ENCODE measurements at regions not wholly inside any gene's neighbourhood (a gene's known extent, or its start where the extent isn't known, plus 50 kb on each side); places are given as distances from the start of the nearest gene placed in this dataset.

GRCh38 chr9:109880276-109881169, 100.5 kb downstream of the PALM2AKAP2 start:
- Histone ChIP-seq H3K9me3 (ENCODE audit: control insufficient read depth in 4 of 4, insufficient read depth in 3 of 4, low read length in 3 of 4) (no peaks in the 10 kb centered on the region), H3K4me1 (ENCODE audit: control insufficient read depth in 5 of 5, insufficient read depth in 5 of 5, low read length in 5 of 5) (peaks cover 0 to 8% (median 0%) of the 10 kb centered on the region in 5 donors), H3K4me3 (no peak overlapping the region), H3K9ac (ENCODE audit: insufficient read depth in 1 of 2, low read length in 2 of 2) (no peak overlapping the region), H3K36me3 (ENCODE audit: control insufficient read depth in 4 of 4, insufficient read depth in 4 of 4, low read length in 4 of 4) (peaks cover 0 to 8% (median 2%) of the 10 kb centered on the region in 4 donors), H3K27me3 (ENCODE audit: control insufficient read depth in 3 of 3, insufficient read depth in 3 of 3, low read length in 2 of 3) (no peaks in the 10 kb centered on the region), H3K27ac (ENCODE audit: low read depth in 1 of 2, low read length in 1 of 2) (no peak overlapping the region)
- WGBS, 2 donors = 72 to 74% methylated on average over 10 of the region's 10 CpGs
- no peak for DNase-seq
- TF ChIP-seq CTCF (IDR thresholded peaks at IDR 0.05; ENCODE audit: control extremely low read depth, extremely low read depth) = no peak
- no peak for ATAC-seq (ENCODE audit: insufficient read depth, low FRiP score)

DNA sequence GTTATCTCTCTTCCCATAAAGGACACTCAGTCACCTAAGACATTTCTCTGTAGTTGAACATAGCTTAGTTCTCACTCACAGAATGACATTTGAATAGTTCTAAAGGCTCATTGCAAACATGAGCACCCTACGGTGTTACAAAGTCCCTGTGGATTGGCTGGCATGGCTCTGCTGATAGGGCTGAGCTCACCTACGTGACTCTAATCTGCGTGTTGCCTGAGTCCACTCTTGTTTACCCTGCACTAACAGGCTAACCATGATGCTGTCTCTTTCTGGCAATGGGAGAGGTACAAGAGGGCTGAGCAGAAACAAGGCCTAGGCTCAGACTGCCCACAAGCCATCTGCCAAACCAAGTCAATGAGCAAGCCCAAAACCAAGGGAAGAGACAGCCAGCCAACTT, 103.6 kb downstream of the PALM2AKAP2 start:
- H3K27me3 ChIP-seq (ENCODE audit: control insufficient read depth in 3 of 3, insufficient read depth in 3 of 3, low read length in 2 of 3) = no peaks in the 10 kb centered on the region

DNA sequence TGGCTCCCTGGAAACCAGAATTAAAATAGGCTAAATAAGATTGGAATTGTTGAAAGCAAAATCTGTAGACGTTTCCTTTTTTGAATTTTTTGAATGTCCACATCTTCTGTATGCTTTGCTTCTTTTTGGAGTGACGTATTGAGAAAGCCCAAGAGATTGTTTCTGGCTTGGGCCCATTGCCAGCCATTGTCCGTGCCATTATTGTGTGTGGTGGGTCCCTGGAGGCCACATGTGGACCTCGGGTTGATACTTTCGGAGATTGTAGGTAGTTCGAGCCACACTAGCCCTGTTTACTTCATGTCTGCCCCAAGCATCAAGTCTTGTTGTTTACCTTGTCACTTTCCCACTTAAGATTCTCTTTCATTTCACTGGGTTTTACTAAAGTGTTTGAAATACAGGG, 106.0 kb downstream of the PALM2AKAP2 start:
- Histone ChIP-seq H3K36me3 (ENCODE audit: control insufficient read depth in 4 of 4, insufficient read depth in 4 of 4, low read length in 4 of 4) (peaks cover 0 to 8% (median 1%) of the 10 kb centered on the region in 4 donors), H3K4me3 (no peak overlapping the region), H3K9me3 (ENCODE audit: control insufficient read depth in 4 of 4, insufficient read depth in 3 of 4, low read length in 3 of 4) (no peaks in the 10 kb centered on the region), H3K27ac (ENCODE audit: low read depth in 1 of 2, low read length in 1 of 2) (peak overlapping the region in 1 of 2 donors; percentile 78), H3K27me3 (ENCODE audit: control insufficient read depth in 3 of 3, insufficient read depth in 3 of 3, low read length in 2 of 3) (no peaks in the 10 kb centered on the region), H3K9ac (ENCODE audit: insufficient read depth in 1 of 2, low read length in 2 of 2) (no peak overlapping the region), H3K4me1 (ENCODE audit: control insufficient read depth in 5 of 5, insufficient read depth in 5 of 5, low read length in 5 of 5) (peaks cover 0 to 30% (median 13%) of the 10 kb centered on the region in 5 donors)
- no peak for TF ChIP-seq CTCF (IDR thresholded peaks at IDR 0.05; ENCODE audit: control extremely low read depth, extremely low read depth)
- DNase-seq (no peak), ATAC-seq (ENCODE audit: insufficient read depth, low FRiP score) (no peak)
- 62 to 73% methylated on average over 6 of the region's 6 CpGs for WGBS, 2 donors

More for the DNA sequence above, 103.6 kb downstream of the PALM2AKAP2 start:
- H3K4me3 ChIP-seq = no peak overlapping the region
- WGBS, 2 donors = 96% methylated on average over 3 of the region's 3 CpGs
- H3K9ac ChIP-seq (ENCODE audit: insufficient read depth in 1 of 2, low read length in 2 of 2) = no peak overlapping the region
- H3K9me3 ChIP-seq (ENCODE audit: control insufficient read depth in 4 of 4, insufficient read depth in 3 of 4, low read length in 3 of 4) = no peaks in the 10 kb centered on the region
- peaks cover 0 to 8% (median 1%) of the 10 kb centered on the region in 4 donors for H3K36me3 ChIP-seq (ENCODE audit: control insufficient read depth in 4 of 4, insufficient read depth in 4 of 4, low read length in 4 of 4)
- ATAC-seq (ENCODE audit: insufficient read depth, low FRiP score) (no peak), DNase-seq (no peak)
- H3K27ac ChIP-seq (ENCODE audit: low read depth in 1 of 2, low read length in 1 of 2) = peak overlapping the region in 1 of 2 donors; percentile 9
- peaks cover 0 to 20% (median 6%) of the 10 kb centered on the region in 5 donors for H3K4me1 ChIP-seq (ENCODE audit: control insufficient read depth in 5 of 5, insufficient read depth in 5 of 5, low read length in 5 of 5)
- TF ChIP-seq CTCF (IDR thresholded peaks at IDR 0.05; ENCODE audit: control extremely low read depth, extremely low read depth) = no peak

Measured in lung (tissue), 11 donors.